Esophagus muscularis mucosa (tissue), 4 donors: ENCODE measurements at regions not wholly inside any gene's neighbourhood (a gene's known extent, or its start where the extent isn't known, plus 50 kb on each side); places are given as distances from the start of the nearest gene placed in this dataset.
"Not testable (repeated sequence)": the region's sequence is repeated elsewhere in the genome, so short reads cannot be mapped to it uniquely, and the experiment has no call there.

ENCODE experiments used
- DNase-seq: peaks from one replicate; pipeline ENCODE4 v3.0.0-alpha.2; 2017; ENCODE audit errors: extremely low spot score
- H3K27ac ChIP-seq, 4 donors: fragments of 200-600 bp; sonication (generic); replicated peaks in 1 of 4; 1 replicate in 3 of 4; 2 replicates in 1 of 4; pipeline ENCODE4 v1.5.1; 2016 to 2019; ENCODE audit warnings: mild to moderate bottlenecking in 1 of 4
- H3K27me3 ChIP-seq, 4 donors: fragments of 200-600 bp; sonication (generic); one replicate each; pipeline versions ENCODE4 v1.5.1 to v1.6.0; 2016 to 2019
- H3K36me3 ChIP-seq, 4 donors: fragments of 200-600 bp; sonication (generic); one replicate each; pipeline ENCODE4 v1.5.1; 2016 to 2019
- H3K4me1 ChIP-seq, 4 donors: fragments of 200-600 bp; sonication (generic); one replicate each; pipeline ENCODE4 v1.5.1; 2016 to 2019
- H3K4me3 ChIP-seq, 4 donors: fragments of 200-600 bp; sonication (generic); 1 replicate in 2 of 4; 2 replicates in 2 of 4; pipeline ENCODE4 v1.5.1; 2016 to 2019; ENCODE audit warnings: mild to moderate bottlenecking in 4 of 4, moderate library complexity in 1 of 4
- H3K9me3 ChIP-seq, 4 donors: fragments of 200-600 bp; sonication (generic); 1 replicate in 3 of 4; 2 replicates in 1 of 4; pipeline ENCODE4 v1.5.1; 2016 to 2019
- CTCF ChIP-seq, 3 experiments: fragments of 200-600 bp in 2 of 3; fragments of 450-650 bp in 1 of 3; sonication (generic) in 2 of 3; IDR thresholded peaks; one replicate each; pipeline ENCODE4 v1.5.1; 2017 to 2019; ENCODE audit warnings: antibody characterized with exemption in 3 of 3, mild to moderate bottlenecking in 2 of 3, moderate library complexity in 1 of 3
- EP300 ChIP-seq: sonication (generic); formaldehyde crosslinking; IDR thresholded peaks from one replicate; pipeline ENCODE4 v1.6.1; 2017; ENCODE audit warnings: antibody characterized with exemption
- POLR2A ChIP-seq: fragments of 450-650 bp; IDR thresholded peaks from one replicate; pipeline ENCODE4 v1.6.1; 2017; ENCODE audit warnings: antibody characterized with exemption, moderate library complexity, mild to moderate bottlenecking, low read depth
- POLR2AphosphoS5 ChIP-seq, 2 donors: sonication (generic); formaldehyde crosslinking; IDR thresholded peaks; one replicate each; pipeline ENCODE4 v1.6.1; 2017; ENCODE audit warnings: antibody characterized with exemption in 2 of 2
- WGBS: methylation state at CpG from one replicate; pipeline ENCODE4 v1.1.5; 2018; 5-methylcytosine and 5-hydroxymethylcytosine counted together
- intact Hi-C: fragments of 100-400 bp; cut with DNase I; formaldehyde crosslinking; loops from one replicate; pipeline ENCODE4 v1.15.1; 2023

- TF ChIP-seq POLR2A = no peak
- TF ChIP-seq POLR2AphosphoS5 (IDR thresholded peaks at IDR 0.05) = no peak
- no peak for TF ChIP-seq CTCF (IDR thresholded peaks at IDR 0.05)
- no peak for TF ChIP-seq EP300
- Histone ChIP-seq H3K27ac (no peak overlapping the region), H3K9me3 (no peaks in the 10 kb centered on the region), H3K27me3 (no peaks in the 10 kb centered on the region), H3K36me3 (no peaks in the 10 kb centered on the region), H3K4me1 (no peaks in the 10 kb centered on the region), H3K4me3 (no peak overlapping the region)
- DNase-seq = no peak
- intact Hi-C loops = no loop called here
- 79% methylated on average over 2 of the region's 2 CpGs for WGBS
Measured at GRCh38 chr4:126411047-126411446, 1096.3 kb downstream of the FAT4 start.

- DNase-seq, H3K4me3 ChIP-seq, H3K27me3 ChIP-seq, intact Hi-C loops, H3K27ac ChIP-seq, H3K9me3 ChIP-seq, H3K4me1 ChIP-seq, H3K36me3 ChIP-seq: not testable (repeated sequence)
- 100% methylated on average over 1 of the region's 1 CpG for WGBS
Measured at GRCh38 chr4:126412310-126412709, 1097.6 kb downstream of the FAT4 start.

GRCh38 chr4:126414741-126415140, 1100.0 kb downstream of the FAT4 start:
- WGBS = 64% methylated on average over 3 of the region's 3 CpGs
- no peak for DNase-seq
- no peak overlapping the region for H3K27ac ChIP-seq
- no peak overlapping the region for H3K4me3 ChIP-seq
- H3K9me3 ChIP-seq = peaks cover 0 to 12% (median 4%) of the 10 kb centered on the region in 4 donors
- H3K36me3 ChIP-seq = no peaks in the 10 kb centered on the region
- no peak for TF ChIP-seq POLR2AphosphoS5 (IDR thresholded peaks at IDR 0.05)
- no peak for TF ChIP-seq EP300
- no peak for TF ChIP-seq CTCF (IDR thresholded peaks at IDR 0.05)
- no peak for TF ChIP-seq POLR2A
- H3K4me1 ChIP-seq = no peaks in the 10 kb centered on the region
- intact Hi-C loops = no loop called here
- no peaks in the 10 kb centered on the region for H3K27me3 ChIP-seq

GRCh38 chr4:126419266-126419665, 1104.5 kb downstream of the FAT4 start:
- H3K27ac ChIP-seq = no peak overlapping the region
- no peak for TF ChIP-seq POLR2AphosphoS5 (IDR thresholded peaks at IDR 0.05)
- TF ChIP-seq CTCF (IDR thresholded peaks at IDR 0.05) = no peak
- no peak for TF ChIP-seq POLR2A
- TF ChIP-seq EP300 = no peak
- no peaks in the 10 kb centered on the region for H3K27me3 ChIP-seq
- peaks cover 0 to 19% (median 6%) of the 10 kb centered on the region in 4 donors for H3K9me3 ChIP-seq
- H3K36me3 ChIP-seq = no peaks in the 10 kb centered on the region
- no peaks in the 10 kb centered on the region for H3K4me1 ChIP-seq
- DNase-seq = no peak
- H3K4me3 ChIP-seq = no peak overlapping the region
- intact Hi-C loops = no loop called here

GRCh38 chr4:126427853-126428252, 1113.1 kb downstream of the FAT4 start:
- TF ChIP-seq CTCF (IDR thresholded peaks at IDR 0.05) (no peak), POLR2AphosphoS5 (IDR thresholded peaks at IDR 0.05) (no peak), EP300 (no peak), POLR2A (no peak)
- H3K27ac ChIP-seq = no peak overlapping the region
- peaks cover 0 to 4% (median 0%) of the 10 kb centered on the region in 4 donors for H3K9me3 ChIP-seq
- H3K4me1 ChIP-seq = no peaks in the 10 kb centered on the region
- H3K36me3 ChIP-seq = no peaks in the 10 kb centered on the region
- intact Hi-C loops = no loop called here
- WGBS = 78% methylated on average over 4 of the region's 4 CpGs
- DNase-seq = no peak
- H3K27me3 ChIP-seq = no peaks in the 10 kb centered on the region
- H3K4me3 ChIP-seq = no peak overlapping the region
